HG03196 (cell line): ENCODE measurements at regions not wholly inside any gene's neighbourhood (a gene's known extent, or its start where the extent isn't known, plus 50 kb on each side); places are given as distances from the start of the nearest gene placed in this dataset.

ENCODE experiments used
- ATAC-seq: cut with Tn5 transposase; IDR thresholded peaks from one replicate; pipeline ENCODE4 v1.9.1; 2021; ENCODE audit not compliant: unreplicated experiment

DNA sequence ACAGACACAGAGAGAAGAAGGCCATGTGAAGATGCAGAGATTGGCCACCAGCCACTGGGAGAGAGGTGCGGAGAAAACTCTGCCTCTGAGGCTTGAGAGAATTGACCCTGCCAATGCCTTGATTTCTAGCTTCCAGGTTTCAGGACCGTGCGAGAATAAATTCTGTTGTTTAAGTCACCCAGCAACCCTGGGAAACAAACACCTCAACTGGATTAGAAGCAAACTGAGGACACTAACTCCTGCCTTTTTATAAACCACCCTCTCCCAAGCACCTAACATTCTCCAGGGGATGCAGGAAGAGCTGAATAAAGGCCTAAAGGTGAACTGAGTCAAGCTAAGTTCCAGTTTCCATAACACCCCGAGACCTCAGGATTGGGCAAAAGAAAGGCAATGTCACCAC, 136.1 kb downstream of the ANKRD60 start:
- ATAC-seq, result no peak

DNA sequence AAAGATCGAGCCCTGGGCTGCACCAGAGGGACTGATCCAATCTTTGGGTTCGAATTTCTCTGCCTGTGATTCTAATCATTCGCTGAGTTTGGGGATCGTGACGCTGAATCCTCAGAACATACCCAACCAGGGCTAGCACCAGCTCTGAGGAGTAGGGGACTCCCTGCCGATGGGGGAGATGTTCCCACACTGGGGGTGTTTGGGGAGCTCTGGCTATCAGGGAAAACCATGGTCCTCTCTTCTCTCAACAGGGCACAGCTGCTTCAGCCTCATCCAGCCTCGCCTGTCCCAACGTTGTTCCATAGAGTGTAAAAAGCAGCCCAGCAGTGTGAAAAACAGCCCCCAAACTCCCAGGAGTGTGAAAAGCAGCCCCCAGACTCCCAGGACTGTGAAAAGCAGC, 136.6 kb downstream of the ANKRD60 start:
- ATAC-seq, result no peak

- no peak for ATAC-seq
Observed at GRCh38 chr20:58090161-58090560, 138.3 kb downstream of the ANKRD60 start.

DNA sequence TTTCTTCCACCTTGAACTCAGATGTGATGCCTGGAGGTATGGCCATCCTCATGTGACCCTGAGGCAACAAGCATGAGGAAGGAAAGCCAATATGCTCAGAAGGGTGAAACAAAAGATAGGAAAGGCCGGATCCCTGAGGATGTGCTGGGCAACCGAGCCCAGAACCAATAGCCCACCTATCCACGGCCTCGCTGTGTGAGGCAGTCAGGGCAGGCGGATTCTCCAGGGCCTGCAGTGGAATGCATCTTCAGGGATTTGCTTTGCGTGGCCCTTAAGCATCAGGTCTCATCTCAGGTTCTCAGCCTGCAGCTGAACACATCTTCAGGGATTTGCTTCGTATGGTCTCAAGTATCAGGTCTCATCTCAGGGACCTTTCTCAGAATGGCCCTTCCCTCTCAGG, 139.8 kb downstream of the ANKRD60 start:
- no peak for ATAC-seq

- ATAC-seq, result no peak
Observed at GRCh38 chr20:58088105-58088504, 140.3 kb downstream of the ANKRD60 start.

DNA sequence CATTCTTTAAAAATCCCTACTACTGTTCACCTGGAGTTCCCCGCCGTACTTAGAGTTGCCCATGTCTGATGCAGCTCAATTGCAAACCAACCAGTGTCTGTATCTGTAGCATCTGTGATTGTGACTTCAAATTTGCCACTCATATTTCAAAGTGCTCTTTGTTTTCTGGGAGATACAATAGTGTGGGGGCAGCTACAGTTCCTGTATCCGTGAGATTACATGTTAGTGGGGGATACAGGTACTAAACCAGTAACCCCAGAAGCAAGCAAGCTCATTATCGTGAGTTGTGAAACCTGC, 140.9 kb downstream of the ANKRD60 start:
- ATAC-seq, result no peak

DNA sequence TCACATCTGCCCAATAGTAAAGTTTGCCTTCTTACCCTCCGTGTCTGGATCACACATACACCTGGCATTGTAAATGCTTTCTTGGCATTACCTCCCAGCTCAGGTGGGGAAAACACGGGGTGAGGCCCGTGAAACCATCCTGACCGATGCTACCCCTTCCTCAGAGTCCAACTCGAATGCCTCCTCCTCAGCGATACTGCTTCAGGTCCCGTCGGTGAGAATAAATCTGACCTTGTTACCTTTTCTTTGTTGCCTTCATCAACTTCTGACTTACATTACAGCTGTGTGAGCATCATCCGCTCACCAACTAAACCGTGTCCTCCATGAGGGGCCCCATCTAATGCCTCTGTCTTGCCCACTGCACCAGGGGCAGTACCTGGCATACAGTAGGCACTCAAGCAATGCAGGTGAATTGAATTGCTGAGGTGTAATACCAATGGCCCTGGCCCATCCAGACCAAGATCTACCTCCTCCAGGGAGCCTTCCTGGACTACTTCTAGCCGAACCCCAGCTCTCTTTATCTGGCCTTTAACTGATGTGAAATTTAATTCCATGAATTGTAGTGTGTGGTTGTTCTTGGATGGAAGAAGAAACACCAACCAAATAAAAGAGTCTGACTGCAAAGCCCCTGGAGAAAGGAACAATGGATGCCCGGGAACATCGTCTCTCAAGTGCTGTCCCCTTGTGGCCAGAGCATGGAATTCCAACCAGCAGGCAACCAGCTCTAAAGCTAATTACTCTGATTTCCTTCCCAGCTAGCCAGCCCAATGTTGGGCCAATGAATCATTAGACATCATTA, 141.5 kb downstream of the ANKRD60 start:
- ATAC-seq, result no peak

DNA sequence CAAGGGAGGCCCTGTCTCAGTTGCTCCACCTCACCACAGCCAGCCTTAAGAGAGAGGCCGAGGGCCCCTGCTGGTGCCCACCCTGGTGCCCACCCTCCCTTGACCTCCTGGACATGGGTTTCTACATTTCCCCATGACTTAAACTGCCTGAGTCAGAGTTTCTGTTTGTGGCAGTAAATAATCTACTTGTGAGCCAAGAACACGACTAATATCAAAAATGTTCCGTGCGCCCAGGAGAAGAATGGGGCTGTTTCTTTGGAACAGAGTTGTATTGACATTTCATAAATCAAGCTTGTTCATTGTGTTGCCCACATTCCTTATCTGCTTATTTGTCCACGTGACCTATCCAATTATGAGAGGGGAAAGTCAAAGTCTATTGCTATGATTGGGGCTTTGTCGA, 143.5 kb downstream of the ANKRD60 start:
- no peak for ATAC-seq

DNA sequence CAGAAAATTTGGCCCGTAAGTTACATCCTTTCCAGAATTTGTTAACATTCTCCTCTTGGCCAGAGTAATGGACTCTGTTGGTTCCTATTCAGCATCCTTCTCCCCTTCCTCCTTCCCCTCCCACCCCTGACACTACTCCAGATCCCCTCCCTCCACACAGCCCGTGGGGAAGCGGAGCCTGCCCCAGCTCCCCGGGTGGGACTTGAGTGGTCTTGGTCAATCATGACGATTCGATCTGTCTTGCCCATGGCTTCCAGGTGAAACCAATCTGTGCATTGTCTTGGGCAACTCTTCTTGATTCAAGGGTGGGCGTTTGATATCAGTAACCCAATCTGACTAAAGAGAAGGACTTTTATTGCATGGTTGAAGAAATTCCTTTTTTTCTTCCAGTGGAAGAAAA, 143.9 kb downstream of the ANKRD60 start:
- no peak for ATAC-seq

DNA sequence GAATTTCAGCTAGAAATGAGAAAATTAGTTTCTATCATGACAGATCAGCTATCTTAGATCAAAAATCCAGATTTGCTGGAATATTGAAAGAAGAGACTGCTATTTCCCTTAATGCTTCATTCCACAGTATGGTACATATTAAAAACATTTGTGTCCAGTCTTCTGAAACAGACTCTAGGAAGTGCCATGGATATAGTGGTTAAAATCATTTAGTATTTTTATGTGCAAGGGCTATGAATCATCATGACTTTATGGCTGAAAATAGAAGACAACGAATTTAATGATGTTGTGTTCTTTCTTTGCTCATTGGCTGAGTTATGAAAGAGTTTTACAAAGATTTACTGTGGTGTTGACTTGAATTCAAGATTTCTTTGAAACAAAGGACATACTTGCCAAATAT, 146.6 kb downstream of the ANKRD60 start:
- no peak for ATAC-seq

DNA sequence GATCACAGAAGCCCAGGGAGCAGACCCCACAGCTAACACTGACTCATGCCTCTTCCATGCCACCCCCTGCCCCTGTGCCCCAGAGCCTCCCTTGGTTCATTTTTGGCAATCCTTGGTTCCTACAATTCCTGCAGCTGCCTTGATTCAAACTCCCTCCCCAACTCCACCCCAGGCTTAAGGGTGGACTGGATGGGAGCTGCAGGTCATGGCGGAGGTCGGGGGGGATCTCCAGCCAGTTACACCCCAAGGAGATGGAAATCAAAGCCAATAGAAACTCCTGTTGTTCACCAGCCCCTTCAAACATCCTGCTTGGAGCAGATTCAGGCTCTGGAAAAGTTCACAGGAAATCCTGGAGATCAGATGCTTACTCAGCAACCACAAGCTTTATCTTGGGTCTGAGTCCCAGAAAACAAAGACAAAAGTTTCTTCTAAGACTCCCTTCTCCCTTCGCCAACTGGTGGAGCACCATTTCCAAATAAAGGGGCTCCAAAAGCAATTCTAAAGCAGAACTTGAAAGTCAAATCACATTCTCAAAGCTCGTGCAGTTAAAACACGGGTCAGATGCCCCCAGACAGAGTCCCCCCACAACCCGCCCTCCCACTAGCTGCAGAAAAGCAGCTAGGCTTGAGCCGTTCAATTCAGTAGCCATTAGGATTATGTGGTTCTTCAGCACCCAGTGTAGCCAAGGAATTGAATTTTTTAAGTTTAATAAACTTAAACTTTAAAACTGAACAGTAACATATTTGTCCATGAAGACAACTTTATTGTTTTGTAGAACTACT, 149.5 kb downstream of the ANKRD60 start:
- no peak for ATAC-seq

- ATAC-seq, result no peak
Observed at GRCh38 chr20:58077282-58077681, 151.2 kb downstream of the ANKRD60 start.

- ATAC-seq, result no peak
Observed at GRCh38 chr20:58076405-58076804, 152.0 kb downstream of the ANKRD60 start.

DNA sequence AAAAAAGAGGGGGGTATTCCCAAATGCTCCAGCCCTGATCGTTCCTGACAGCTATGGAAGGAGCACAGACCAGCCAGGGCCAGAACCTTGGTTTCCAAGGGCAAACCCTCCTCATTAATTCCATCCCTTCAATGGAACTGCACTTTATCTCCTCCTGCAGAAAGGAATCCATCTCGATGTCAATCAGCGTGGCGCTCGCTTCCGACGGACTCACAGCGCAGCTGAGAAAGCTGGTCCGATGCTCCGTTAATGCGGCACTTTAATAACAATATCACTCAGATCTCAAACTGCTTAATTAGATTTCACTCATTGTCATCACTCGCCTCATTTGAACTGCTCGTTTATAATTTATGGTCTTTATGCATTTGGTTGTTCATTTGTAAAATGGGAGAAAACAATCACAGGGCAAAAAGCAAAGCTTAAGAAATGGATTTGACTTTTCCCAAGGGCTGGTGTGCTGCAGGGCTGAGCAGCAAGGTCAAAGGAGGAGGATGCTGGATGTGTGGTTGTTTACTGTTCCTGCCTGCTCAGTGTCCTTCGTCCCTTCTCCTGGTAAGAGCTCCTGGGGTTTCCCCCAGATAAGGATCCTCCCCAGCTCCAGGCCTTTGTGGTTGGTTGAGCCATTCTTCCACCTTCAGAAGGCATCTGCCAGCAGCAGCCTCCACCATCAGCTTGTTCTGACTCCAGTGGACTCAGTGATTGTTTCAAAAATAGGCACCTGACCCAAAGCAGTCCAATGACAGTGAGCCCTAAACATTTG, 152.7 kb downstream of the ANKRD60 start:
- no peak for ATAC-seq

- no peak for ATAC-seq
Observed at GRCh38 chr20:58073945-58074856, 154.3 kb downstream of the ANKRD60 start.

- no peak for ATAC-seq
Observed at GRCh38 chr20:58072695-58073671, 155.5 kb downstream of the ANKRD60 start.

- ATAC-seq, result no peak
Observed at GRCh38 chr20:58071991-58072390, 156.5 kb downstream of the ANKRD60 start.

DNA sequence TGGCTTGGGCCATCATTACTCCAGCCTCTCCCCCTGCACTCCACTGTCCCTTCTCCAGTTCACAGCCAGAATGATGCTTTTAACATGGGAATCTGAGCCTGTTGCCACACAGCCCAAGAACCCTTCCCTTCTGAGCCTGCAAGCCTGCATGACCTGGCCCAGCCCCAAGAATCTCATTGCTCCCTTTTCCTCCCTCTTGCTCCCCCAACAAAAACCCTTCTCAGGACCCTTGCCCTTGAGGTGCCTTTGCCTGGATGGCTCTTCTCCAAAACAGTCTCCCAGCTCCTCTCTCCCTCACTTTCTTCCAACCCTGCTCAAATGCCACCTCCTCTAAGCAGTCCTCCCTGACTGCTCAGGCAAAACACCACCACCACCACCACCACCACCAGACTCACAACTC, 157.2 kb downstream of the ANKRD60 start:
- no peak for ATAC-seq

GRCh38 chr20:58070664-58071196, 157.7 kb downstream of the ANKRD60 start:
- ATAC-seq, result no peak
